ENCODE measurements at regions not wholly inside any gene's neighbourhood (a gene's known extent, or its start where the extent isn't known, plus 50 kb on each side); places are given as distances from the start of the nearest gene placed in this dataset.
"Not testable (repeated sequence)": the region's sequence is repeated elsewhere in the genome, so short reads cannot be mapped to it uniquely, and the experiment has no call there.

DNA sequence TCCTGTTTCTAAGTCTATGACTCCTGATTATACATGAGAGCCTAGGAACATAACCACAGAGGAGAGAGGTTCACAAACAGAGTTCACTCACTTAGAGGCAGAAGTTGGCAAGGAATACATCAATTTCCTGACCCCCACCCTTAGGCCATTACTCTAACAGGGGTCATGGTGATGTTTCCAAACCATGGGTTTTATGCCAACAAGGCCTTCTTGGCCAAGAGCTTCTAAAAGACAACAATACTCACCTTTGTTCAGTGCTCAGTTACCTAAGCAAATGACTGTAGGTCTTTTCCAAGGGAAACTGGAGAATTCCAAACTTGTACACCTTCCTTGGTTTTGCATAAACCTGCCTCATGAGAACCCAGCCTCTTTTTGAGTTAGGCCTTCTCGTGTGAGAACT lies 52.6 kb downstream of the ERICH4 start:
- DNase-seq (ENCODE audit: insufficient read length, low spot score) (no peak), FAIRE-seq (no peak)

DNA sequence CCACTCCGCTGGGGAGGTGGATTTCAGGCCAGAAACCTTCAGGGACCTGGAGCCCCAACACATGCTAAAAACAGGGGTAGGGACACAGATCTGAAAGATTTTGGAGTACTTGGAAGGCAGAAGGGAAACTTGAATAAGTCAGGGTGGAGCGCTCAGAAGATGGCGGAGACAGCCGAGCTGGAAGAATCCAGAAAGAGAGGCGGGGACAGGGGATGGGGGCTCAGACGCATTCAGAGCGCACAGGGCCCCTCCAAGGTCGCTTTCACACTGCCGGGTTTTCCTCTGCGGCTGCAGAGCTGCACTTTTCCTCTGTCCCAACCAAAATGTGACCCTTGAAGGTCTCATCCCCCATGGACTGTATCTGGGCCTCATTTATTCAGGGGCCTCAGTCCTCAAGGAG lies 56.9 kb downstream of the ERICH4 start:
- DNase-seq (ENCODE audit: insufficient read length, low spot score) (no peak), FAIRE-seq (no peak)

DNA sequence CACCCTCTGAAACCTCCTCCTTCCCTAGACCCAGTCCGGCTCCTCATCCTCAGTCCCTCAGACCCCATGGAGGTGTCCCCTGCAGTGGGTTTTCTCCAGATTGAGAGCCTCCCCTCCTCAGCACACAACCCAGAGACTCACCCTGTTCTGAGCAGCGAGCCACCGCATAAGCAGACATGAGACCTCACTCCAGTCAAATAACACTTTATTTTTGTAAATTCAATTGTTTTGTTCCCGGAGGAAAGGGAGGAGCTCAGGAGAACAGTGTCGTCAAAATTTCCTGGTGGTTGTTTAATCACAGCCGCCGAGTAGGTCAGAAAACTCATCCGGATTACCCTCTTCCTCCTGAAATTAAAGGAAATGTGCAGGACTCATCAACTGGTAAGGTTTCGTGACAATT lies 57.5 kb downstream of the ERICH4 start:
- FAIRE-seq (no peak), DNase-seq (ENCODE audit: insufficient read length, low spot score) (no peak)

DNA sequence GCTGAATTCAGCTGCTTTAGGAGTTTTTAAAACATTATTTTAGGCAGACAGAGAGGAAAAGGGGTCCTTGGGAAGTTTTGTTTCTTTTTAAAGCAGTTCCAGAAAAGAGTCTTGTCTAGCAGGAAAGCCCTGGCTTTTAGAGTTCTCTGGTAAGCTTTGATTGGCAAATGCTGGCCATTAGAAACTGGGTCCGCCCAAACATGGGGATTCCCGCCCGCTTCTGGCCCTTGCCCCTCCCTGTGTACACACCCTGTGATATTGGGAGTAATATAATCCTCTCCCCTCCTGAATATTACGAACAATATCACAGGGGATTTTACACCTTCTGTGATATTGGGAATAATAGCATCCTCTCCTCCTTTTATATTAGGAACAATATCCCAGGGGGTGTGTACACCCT lies 58.9 kb downstream of the ERICH4 start:
- FAIRE-seq, result no peak

DNA sequence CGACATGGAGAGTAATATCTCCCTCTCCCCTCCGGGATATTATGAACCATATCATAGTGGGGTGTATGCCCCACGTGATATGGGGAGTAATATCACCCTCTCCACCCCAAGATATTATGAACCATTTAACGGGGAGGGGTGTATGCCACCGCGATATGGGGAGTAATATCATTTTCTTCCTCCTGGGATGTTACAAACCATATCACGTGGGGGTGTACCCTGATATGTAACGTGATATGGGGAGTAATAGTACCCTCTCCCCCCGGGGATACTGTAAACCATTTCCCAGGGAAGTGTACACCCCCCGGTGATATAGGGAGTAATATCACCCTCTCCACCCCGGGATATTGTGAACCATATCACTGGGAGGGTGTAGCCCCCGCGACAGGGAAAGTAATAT lies 62.1 kb downstream of the ERICH4 start:
- FAIRE-seq (no peak), DNase-seq (ENCODE audit: insufficient read length, low spot score) (no peak)

More for the DNA sequence above, 58.9 kb downstream of the ERICH4 start:
- no peak for DNase-seq (ENCODE audit: insufficient read length, low spot score)

DNA sequence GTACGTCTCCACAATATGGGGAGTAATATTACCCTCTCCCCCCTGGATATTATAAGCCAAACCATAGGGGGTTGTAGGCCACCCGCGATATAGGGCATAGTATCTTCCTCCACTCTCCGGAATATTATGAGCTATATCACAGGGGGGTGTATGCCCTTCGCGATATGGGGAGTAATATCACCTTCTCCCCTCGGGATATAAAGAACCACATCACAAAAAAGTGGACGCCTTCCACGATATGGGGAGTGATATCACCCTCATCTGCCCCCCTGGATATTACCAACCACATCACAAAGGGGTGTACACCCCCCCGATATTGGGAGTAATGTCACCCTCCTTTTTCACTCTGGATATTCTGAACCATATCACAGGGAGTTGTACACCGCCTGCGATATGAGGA lies 65.5 kb upstream of the CEACAM21 start:
- no peak for FAIRE-seq
- DNase-seq (ENCODE audit: insufficient read length, low spot score), result no peak

DNA sequence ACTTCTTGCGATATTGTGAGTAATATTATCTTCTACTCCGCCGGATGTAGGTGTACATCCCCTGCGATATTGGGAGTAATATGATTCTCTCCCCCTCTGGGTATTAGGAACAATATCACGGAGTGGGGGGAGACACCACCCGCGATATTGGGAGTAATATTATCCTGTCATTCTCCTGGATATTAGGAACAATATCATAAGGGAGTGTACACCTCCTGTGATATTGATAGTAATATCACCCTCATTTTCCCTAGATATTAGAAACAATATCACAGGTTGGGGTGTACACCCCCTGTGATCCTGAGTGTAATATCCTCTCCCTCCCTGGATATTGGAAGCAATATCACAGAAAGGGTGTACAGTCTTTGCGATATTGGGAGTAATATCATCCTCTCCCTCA lies 64.3 kb upstream of the CEACAM21 start:
- FAIRE-seq, result no peak
- no peak for DNase-seq (ENCODE audit: insufficient read length, low spot score)

DNA sequence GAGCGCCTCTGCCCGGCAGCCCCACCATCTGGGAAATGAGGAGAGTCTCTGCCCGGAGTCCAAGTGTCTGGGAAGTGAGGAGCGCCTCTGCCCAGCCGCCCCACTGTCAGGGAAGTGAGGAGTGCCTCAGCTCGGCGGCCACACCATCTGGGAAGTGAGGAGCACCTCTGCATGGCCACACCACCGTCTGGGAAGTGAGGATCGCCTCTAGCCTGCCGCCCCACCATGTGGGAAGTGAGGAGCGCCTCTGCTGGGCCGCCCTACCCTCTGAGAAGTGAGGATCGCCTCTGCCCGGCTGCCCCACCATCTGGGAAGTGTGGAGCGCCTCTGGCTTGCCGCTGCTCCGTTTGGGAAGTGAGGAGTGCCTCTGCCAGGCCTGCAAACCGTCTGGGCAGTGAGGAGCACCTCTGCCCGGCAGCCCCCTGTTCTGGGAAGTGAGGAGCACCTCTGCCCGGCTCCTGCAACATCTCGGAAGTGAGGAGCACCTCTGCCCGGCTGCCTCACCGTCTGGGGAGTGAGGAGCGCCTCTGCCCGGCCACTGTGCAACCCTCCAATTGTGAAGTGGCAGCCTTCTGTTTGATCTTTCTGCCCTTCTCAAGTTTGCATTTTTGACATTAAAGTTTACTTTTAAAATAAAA lies 60.8 kb upstream of the CEACAM21 start:
- FAIRE-seq (no peak), DNase-seq (ENCODE audit: insufficient read length, low spot score) (no peak)

DNA sequence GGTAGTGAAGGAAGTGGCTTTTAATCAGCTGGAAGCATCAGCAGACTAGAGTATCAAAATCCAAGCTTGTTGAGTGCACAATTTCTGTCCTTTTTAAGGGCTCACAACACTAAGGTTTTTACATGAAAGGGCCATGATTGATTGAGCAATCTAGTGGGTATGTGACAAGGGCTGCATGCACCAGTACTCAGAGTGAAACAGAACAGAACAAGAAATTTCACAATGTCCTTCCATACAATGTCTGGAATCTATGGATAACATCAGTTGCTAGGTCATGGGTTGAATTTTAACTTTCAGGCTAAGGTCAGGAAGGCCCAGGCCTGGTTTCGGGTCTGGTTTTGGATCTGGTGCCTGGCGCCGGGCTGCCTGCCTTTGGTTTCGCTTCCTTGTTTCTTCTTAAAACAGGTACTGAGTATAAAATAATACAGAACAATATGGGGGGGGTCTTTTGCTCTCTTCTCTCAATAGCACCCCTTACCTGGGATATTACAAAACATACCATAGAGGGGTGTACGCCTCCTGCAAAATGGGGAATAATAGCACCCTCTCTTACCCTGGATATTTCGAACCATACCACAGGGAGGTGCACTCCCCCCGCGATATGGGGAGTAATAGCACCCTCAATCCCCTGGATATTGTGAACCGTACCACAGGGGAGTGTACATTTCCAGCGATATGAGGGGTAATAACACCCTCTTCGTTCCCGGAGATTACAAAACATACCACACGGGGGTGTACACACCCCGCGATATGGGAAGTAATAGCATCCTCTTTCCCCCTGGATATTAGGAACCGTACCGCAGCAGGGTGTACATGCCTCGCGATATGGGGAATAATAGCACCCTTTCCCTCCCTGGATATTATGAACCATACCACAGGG lies 59.4 kb upstream of the CEACAM21 start:
- DNase-seq (ENCODE audit: insufficient read length, low spot score), result not testable (repeated sequence)
- peak; percentile 36 for FAIRE-seq

DNA sequence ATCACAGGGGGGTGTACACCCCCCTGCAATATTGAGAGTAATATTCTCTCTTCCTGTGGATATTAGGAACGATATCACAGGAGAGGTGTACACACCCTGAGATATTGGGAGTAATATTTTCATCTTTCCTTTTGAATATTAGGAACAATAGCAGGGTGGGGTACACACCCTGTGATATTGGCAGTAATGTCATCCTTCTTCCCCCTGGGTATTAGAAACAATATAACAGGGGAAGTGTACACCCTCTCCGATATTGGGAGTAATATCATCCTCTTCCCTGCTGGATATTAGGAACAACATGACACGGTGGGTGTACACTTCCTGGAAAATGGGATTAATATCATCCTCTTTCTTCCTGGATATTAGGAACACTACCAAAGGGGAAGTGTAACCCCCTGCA lies 57.8 kb upstream of the CEACAM21 start:
- FAIRE-seq, result no peak
- DNase-seq (ENCODE audit: insufficient read length, low spot score), result no peak

DNA sequence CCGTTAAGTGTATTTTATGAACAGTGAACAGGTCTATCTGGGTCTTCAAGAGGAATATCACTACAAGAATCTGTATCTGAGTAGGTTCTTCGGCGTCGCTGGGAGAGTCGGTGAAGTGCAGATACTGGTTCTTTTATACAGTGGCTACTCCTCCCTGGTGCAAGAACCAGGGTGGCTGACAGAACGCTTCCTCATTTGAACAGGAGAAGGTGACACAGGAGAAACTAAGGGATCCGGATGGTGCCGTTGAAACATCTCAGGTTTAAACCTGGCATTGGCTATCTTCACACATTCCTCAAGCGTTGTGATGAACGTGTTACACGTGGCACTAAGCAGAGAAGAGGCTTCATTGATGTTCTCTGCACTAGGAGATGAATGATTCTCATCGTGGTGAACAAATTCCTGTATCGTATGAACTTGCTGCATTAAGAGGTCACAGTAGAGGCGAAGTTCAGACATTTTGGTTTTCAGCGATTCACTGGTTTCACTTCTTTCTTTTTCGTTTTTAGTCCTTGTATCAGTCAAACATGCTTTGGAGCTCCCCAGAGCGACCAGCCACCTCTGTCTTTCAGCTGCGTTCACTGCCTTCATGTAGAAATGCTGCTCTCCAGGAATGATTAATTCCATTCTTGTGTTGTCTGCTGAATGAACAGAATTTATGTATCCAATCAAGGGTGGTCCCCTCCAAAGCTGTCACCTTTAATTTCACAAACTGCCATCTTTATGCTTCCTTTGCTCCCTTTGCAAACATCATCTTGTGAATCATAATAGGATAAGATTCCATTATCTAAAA lies 54.6 kb upstream of the CEACAM21 start:
- FAIRE-seq; DNase-seq (ENCODE audit: insufficient read length, low spot score): not testable (repeated sequence)

DNA sequence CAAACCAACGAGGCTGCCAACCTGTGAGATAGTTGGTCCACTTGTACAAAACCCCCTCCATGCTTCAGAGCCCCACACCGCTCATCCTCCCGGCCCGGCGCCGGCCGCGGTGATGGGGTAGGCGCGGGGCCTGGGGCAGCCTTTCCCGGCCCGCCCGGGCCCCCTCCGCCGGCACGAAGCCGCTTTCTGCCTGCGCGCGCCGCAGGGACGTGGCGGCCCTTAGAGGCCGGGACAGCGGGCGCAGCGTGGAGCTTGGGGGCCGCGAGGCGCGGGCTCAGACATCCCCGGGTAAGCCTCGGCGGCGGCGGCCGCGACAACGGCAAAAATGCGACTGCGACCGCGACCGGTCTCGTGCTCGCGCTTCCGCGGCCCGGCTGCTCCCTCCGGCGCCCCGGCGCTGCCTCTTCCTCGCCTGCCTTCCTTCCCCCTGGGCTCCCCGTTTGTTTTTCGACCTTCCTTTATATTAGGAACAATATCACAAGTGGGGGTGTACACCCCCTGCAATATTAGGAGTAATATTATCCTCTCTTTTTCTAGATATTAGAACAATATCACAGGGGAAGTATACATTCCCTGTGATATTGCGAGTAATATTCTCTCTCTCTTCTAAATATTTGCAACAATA lies 53.9 kb upstream of the CEACAM21 start:
- DNase-seq (ENCODE audit: insufficient read length, low spot score), result no peak
- FAIRE-seq, result no peak

DNA sequence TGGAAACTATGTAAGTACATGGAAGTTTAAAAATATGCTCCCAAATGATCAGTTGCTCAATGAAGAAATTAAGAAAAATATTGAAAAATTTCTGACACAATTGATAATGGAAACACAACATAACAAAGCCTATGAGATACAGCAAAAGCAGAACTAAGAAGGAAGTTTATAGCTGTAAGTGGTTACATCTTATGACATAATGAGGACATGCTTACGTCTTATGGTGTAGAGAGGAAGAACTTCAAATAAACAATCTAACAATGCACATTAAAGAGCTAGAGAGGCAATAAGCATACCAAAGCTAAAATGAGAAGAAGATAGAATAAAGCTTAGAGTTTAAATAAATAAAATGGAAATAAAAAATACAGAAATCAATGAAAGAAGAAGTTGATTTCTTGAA lies 50.0 kb upstream of the CEACAM21 start:
- DNase-seq (ENCODE audit: insufficient read length, low spot score) (no peak), FAIRE-seq (no peak)

All from HTR-8/SVneo (cell line).